ENCODE measurements at regions not wholly inside any gene's neighbourhood (a gene's known extent, or its start where the extent isn't known, plus 50 kb on each side); places are given as distances from the start of the nearest gene placed in this dataset.
"Not testable (repeated sequence)": the region's sequence is repeated elsewhere in the genome, so short reads cannot be mapped to it uniquely, and the experiment has no call there.

- TF ChIP-seq, protein P1, sequence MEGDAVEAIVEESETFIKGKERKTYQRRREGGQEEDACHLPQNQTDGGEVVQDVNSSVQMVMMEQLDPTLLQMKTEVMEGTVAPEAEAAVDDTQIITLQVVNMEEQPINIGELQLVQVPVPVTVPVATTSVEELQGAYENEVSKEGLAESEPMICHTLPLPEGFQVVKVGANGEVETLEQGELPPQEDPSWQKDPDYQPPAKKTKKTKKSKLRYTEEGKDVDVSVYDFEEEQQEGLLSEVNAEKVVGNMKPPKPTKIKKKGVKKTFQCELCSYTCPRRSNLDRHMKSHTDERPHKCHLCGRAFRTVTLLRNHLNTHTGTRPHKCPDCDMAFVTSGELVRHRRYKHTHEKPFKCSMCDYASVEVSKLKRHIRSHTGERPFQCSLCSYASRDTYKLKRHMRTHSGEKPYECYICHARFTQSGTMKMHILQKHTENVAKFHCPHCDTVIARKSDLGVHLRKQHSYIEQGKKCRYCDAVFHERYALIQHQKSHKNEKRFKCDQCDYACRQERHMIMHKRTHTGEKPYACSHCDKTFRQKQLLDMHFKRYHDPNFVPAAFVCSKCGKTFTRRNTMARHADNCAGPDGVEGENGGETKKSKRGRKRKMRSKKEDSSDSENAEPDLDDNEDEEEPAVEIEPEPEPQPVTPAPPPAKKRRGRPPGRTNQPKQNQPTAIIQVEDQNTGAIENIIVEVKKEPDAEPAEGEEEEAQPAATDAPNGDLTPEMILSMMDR (IDR thresholded peaks at IDR 0.05), result not testable (repeated sequence)
- not testable (repeated sequence) for TF ChIP-seq POLR2A (IDR thresholded peaks at IDR 0.05)
Observed at GRCh38 chr5:99581204-99581603, 652.4 kb upstream of the CHD1 start.
